H4 (cell line): ENCODE measurements at regions not wholly inside any gene's neighbourhood (a gene's known extent, or its start where the extent isn't known, plus 50 kb on each side); places are given as distances from the start of the nearest gene placed in this dataset.
A peak's percentile ranks its signal among the peaks of the same experiment; 100 is the strongest.
"Not testable (repeated sequence)": the region's sequence is repeated elsewhere in the genome, so short reads cannot be mapped to it uniquely, and the experiment has no call there.

Source experiments
- DNase-seq: peaks from one replicate; pipeline ENCODE4 v3.0.0-alpha.2; 2015; ENCODE audit warnings: low spot score

- not testable (repeated sequence) for DNase-seq
Observed at GRCh38 chr17:20903549-20903948, 139.3 kb downstream of the USP22 start.

GRCh38 chr17:20908313-20909267 lies 134.2 kb downstream of the USP22 start:
- no peak for DNase-seq

DNA sequence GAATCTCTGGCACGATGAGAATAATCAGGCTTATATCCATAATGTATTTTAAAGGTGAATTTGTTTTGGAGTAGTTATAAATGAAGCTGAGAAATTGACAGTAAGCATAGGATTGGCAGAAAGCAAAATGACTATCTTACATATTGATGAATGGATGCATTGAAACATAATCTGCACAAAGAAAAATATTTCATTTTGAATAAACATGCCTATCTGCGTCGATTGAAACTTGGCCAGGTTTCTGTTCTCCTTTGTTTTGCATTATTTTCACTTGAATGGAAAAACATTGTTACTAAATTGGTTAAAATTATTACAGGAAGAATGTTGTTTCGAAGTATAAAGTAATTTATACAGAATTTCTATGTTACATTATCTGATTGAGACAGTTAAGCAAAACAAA lies 128.2 kb downstream of the USP22 start:
- no peak for DNase-seq

DNA sequence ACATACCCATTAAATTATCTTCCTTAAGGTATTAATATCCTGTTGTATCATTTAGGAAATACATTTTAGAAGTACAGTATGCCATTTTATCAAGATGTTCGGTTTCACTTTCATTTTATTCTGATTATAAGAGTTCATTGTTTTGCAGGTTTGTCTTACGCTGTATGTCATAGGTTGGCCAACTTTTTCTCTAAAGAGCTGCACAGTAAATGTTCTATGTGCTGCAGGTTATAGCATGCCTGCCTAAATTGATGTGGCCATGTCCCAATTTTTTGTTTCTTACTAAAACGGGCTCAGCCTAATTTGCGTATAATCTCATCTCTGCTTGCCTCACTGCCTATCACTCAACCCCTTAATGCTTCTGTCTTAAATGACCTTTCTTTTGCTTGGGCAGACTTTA lies 126.4 kb downstream of the USP22 start:
- no peak for DNase-seq

GRCh38 chr17:20917610-20918306 lies 125.1 kb downstream of the USP22 start:
- not testable (repeated sequence) for DNase-seq

- no peak for DNase-seq
Observed at GRCh38 chr17:20920095-20920814, 122.6 kb downstream of the USP22 start.

GRCh38 chr17:20920815-20921199 lies 122.0 kb downstream of the USP22 start:
- peak; percentile 65 for DNase-seq

- DNase-seq, result peak; percentile 29
Observed at GRCh38 chr17:20922128-20922670, 120.6 kb downstream of the USP22 start.

- DNase-seq, result no peak
Observed at GRCh38 chr17:20924306-20924705, 118.5 kb downstream of the USP22 start.

DNA sequence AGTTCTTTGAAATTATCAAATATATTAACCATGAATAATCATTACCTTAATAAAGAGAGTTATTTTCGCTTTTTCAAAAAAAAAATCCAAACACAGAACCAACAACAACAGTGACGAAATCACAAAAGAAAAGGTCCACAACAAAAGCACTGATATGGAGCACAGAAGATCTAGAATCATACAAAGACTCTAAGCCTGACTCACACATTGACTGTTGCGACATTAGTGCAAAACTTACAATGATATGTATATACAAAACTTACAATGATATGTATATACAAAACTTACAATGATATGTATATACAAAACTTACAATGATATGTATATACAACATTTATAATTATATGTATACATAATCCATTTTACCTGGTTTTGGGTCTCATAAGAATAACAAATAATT lies 117.7 kb downstream of the USP22 start:
- no peak for DNase-seq

- DNase-seq, result no peak
Observed at GRCh38 chr17:20925954-20926353, 116.9 kb downstream of the USP22 start.

- no peak for DNase-seq
Observed at GRCh38 chr17:20926532-20926931, 116.3 kb downstream of the USP22 start.

- no peak for DNase-seq
Observed at GRCh38 chr17:20927308-20927977, 115.4 kb downstream of the USP22 start.

DNA sequence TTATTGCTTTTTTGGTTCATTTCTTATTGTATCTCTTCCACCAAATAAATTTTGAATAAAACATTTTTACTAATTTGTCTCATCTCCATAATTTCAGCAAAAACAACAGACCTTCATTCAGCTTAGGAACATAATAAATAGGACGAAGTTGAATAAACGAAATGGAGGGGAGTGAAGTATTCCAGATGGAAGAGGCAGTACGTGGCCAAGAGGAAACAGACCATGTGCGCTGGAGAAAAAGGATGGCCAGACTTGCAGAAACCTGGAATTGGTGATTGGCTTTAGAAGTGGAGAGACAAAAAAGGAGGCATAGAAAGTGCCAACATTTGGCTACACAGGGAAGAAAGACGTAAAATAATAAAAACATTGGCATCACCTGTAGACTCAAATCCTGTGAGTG lies 113.5 kb downstream of the USP22 start:
- DNase-seq, result no peak

DNA sequence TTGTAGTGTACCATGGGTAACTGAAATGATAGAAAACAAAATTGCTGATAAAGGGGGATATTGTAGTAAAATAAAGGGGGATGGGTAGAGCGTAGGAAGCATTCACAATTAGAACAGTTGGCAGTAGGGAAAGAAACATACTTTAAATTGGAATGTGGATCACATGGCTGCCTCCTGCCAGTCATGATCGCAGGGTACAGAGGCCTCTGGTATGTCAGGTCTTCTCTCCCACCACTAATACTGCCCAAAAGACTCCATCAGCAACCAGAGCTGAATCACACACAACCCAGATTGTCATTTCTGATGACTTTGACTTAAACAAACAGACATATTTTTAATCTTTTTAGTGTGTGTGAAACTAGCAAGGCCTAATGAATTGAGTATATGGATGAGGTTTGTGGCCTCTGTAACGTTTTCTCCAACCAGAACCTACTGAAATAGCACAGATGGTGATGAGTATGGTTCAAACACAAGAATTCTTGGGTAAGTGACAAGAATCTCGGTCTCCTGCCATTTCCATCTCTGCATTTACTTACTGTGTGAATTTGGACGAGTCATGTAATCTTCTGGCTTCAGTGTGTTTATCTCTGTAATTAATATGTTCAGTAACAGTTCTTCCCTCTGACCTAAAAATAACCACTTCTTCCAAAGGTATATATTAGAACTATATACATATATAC lies 112.6 kb downstream of the USP22 start:
- DNase-seq, result no peak

DNA sequence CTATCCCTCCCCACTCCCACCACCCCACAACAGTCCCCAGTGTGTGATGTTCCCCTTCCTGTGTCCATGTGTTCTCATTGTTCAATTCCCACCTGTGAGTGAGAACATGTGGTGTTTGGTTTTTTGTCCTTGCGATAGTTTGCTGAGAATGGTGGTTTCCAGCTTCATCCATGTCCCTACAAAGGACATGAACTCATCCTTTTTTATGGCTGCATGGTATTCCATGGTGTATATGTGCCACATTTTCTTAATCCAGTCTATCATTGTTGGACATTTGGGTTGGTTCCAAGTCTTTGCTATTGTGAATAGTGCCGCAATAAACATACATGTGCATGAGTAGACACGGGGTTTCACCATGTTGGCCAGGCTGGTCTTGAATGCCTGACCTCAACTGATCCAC lies 109.8 kb downstream of the USP22 start:
- not testable (repeated sequence) for DNase-seq

DNA sequence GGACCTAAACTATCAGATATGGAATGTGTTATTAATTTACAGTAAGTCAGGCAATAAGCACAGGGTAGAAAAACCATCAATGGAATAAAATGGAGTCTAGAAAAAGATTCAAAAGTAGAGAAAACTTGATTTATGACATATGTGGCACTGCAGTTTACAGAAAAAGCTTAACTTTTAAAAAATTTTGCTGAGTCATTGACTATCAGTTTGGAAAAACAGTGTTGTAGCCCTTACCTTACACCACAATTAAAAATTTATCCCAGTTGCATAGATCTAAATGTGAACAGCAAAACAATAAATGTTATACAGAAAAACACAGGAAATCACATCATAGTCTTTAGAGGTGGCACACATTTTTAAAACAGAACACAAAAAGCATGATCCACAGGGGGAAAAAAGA lies 108.5 kb downstream of the USP22 start:
- DNase-seq, result no peak

GRCh38 chr17:20935740-20936139 lies 107.1 kb downstream of the USP22 start:
- peak; percentile 47 for DNase-seq

GRCh38 chr17:20938244-20938643 lies 104.6 kb downstream of the USP22 start:
- DNase-seq, result no peak

DNA sequence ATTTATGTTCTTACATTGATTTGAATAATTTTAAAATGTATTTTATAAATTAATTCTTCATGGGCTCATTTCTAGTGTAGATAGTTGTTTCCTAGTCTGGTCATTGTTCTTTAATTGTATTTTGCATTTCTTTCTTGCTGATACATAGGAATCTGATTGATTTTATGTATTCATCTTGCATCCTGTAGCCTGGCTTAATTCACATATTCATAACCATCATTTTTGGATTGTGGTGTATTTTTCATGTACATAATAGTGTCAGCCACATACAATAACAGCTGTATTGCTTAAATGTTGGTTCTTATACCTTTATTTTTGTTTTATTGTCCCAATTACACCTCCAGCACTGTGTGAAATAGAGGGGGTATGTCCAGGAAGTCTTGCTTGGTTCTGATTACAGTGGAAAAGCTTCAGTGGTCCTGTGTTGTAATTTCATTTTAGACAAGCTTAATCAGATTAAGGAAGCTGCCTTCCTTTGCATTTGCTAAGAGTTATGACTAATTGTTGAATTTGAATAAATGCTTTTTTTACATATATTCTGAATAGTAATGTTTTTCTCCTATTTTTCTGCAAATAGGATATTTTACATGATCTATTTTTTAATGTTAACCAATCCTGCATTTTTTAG lies 103.7 kb downstream of the USP22 start:
- no peak for DNase-seq
